Testis (tissue), 2 donors: ENCODE measurements at regions not wholly inside any gene's neighbourhood (a gene's known extent, or its start where the extent isn't known, plus 50 kb on each side); places are given as distances from the start of the nearest gene placed in this dataset.

Source experiments
- DNase-seq: peaks from one replicate; pipeline ENCODE4 v3.0.0-alpha.2; 2019
- H3K27ac ChIP-seq, 2 donors: fragments of 200-600 bp; sonication (generic); one replicate each; pipeline ENCODE4 v1.5.1; 2019
- H3K27me3 ChIP-seq: fragments of 200-600 bp; sonication (generic); one replicate; pipeline ENCODE4 v1.5.1; 2019
- H3K36me3 ChIP-seq: fragments of 200-600 bp; sonication (generic); one replicate; pipeline ENCODE4 v1.5.1; 2017; ENCODE audit warnings: low read depth; ENCODE audit errors: missing control alignments
- H3K4me1 ChIP-seq: fragments of 200-600 bp; sonication (generic); one replicate; pipeline ENCODE4 v1.5.1; 2019
- H3K4me3 ChIP-seq, 2 donors: fragments of 200-600 bp; sonication (generic); one replicate each; pipeline ENCODE4 v1.5.1; 2017 to 2019
- H3K9me3 ChIP-seq: fragments of 200-600 bp; sonication (generic); one replicate; pipeline ENCODE4 v1.5.1; 2017
- CTCF ChIP-seq, 3 experiments: fragments of 450-650 bp in 2 of 3; fragments of 200-600 bp in 1 of 3; sonication (generic) in 1 of 3; IDR thresholded peaks; one replicate each; pipeline ENCODE4 v1.5.1; 2016 to 2019; ENCODE audit warnings: antibody characterized with exemption in 3 of 3, mild to moderate bottlenecking in 2 of 3, moderate library complexity in 1 of 3
- POLR2A ChIP-seq: fragments of 450-650 bp; IDR thresholded peaks from one replicate; pipeline ENCODE4 v1.6.1; 2017; ENCODE audit warnings: antibody characterized with exemption, mild to moderate bottlenecking, moderate library complexity
- WGBS, 2 donors: methylation state at CpG; one replicate each; pipeline ENCODE4 v1.1.5; 2018; 5-methylcytosine and 5-hydroxymethylcytosine counted together
- intact Hi-C: fragments of 100-400 bp; cut with DNase I; formaldehyde crosslinking; loops from one replicate; pipeline ENCODE4 v1.15.1; 2023; ENCODE audit warnings: low total_unique reads

DNA sequence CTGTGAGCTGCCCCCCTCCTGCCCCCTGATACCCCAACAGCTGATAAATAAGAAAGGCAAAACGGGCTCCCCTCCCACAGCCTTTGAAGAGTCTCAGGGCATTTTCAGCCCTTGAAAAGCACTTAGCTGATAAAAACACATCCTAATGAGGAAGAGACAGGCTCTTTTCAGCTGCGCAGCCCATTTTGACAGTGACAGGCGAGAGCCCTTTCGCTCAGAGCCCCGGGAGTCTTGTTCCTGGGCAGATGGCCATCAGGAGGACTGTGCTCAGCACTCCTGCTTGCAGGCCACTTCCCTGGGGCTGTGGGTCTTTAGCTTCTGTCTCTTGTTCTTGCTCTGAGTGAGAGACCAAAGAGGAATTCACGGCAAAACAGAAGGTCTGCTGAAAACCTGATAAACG, 757.2 kb downstream of the BRD1 start:
- 48 to 76% methylated on average over 7 of the region's 7 CpGs for WGBS, 2 donors
- Histone ChIP-seq H3K27ac (no peak overlapping the region), H3K36me3 (no peaks in the 10 kb centered on the region), H3K4me1 (no peaks in the 10 kb centered on the region), H3K9me3 (no peaks in the 10 kb centered on the region), H3K27me3 (no peaks in the 10 kb centered on the region), H3K4me3 (no peak overlapping the region)
- intact Hi-C loops, result no loop called here
- DNase-seq, result no peak
- TF ChIP-seq POLR2A, result no peak
- TF ChIP-seq CTCF (IDR thresholded peaks at IDR 0.05), result no peak

- no peaks in the 10 kb centered on the region for H3K27me3 ChIP-seq
Measured at GRCh38 chr22:49068861-49069500, 758.7 kb downstream of the BRD1 start.

DNA sequence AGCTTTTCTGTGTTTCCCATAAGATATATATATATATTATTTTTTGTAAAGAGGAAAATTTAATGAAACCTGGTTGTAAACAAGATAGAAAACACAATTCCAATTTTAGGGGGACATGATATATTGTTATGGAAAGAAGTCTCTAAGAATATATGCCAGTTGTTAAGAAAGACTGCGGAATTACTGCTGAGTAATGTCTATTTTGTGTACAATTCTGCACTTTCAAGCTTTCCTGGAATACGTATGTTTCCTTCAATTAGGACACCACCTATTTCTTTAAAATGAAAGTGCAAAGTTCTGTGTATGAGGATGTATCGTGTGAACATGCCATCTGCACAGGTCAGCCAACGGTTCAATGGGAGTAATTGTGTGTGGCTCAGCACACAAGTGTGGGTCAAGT, 760.2 kb downstream of the BRD1 start:
- Histone ChIP-seq H3K36me3 (no peaks in the 10 kb centered on the region), H3K4me3 (no peak overlapping the region), H3K27ac (no peak overlapping the region), H3K4me1 (no peaks in the 10 kb centered on the region), H3K27me3 (no peaks in the 10 kb centered on the region), H3K9me3 (no peaks in the 10 kb centered on the region)
- DNase-seq, result no peak
- TF ChIP-seq CTCF (IDR thresholded peaks at IDR 0.05) (no peak), POLR2A (no peak)
- WGBS, 2 donors, result 76 to 93% methylated on average over 4 of the region's 4 CpGs
- intact Hi-C loops, result no loop called here

More at GRCh38 chr22:49068861-49069500, 758.7 kb downstream of the BRD1 start:
- H3K9me3 ChIP-seq, result no peaks in the 10 kb centered on the region
- 77 to 79% methylated on average over 15 of the region's 15 CpGs for WGBS, 2 donors
- H3K36me3 ChIP-seq, result no peaks in the 10 kb centered on the region
- H3K4me1 ChIP-seq, result no peaks in the 10 kb centered on the region
- no peak for DNase-seq
- intact Hi-C loops, result no loop called here
- TF ChIP-seq POLR2A (no peak), CTCF (IDR thresholded peaks at IDR 0.05) (no peak)
- H3K4me3 ChIP-seq, result no peak overlapping the region
- H3K27ac ChIP-seq, result no peak overlapping the region

GRCh38 chr22:49066619-49067018, 761.1 kb downstream of the BRD1 start:
- no peak for DNase-seq
- TF ChIP-seq POLR2A (no peak), CTCF (IDR thresholded peaks at IDR 0.05) (no peak)
- Histone ChIP-seq H3K4me3 (no peak overlapping the region), H3K27ac (no peak overlapping the region), H3K27me3 (no peaks in the 10 kb centered on the region), H3K36me3 (no peaks in the 10 kb centered on the region), H3K9me3 (no peaks in the 10 kb centered on the region), H3K4me1 (no peaks in the 10 kb centered on the region)
- intact Hi-C loops, result no loop called here
- WGBS, 2 donors, result 56 to 59% methylated on average over 9 of the region's 9 CpGs

GRCh38 chr22:49064836-49065235, 762.8 kb downstream of the BRD1 start:
- TF ChIP-seq CTCF (IDR thresholded peaks at IDR 0.05), result no peak
- TF ChIP-seq POLR2A, result no peak
- intact Hi-C loops, result no loop called here
- Histone ChIP-seq H3K27ac (no peak overlapping the region), H3K9me3 (no peaks in the 10 kb centered on the region), H3K4me3 (no peak overlapping the region), H3K36me3 (no peaks in the 10 kb centered on the region), H3K4me1 (no peaks in the 10 kb centered on the region), H3K27me3 (no peaks in the 10 kb centered on the region)
- 81 to 85% methylated on average over 7 of the region's 7 CpGs for WGBS, 2 donors
- DNase-seq, result no peak
